Coronary artery (tissue), 2 donors: ENCODE measurements at regions not wholly inside any gene's neighbourhood (a gene's known extent, or its start where the extent isn't known, plus 50 kb on each side); places are given as distances from the start of the nearest gene placed in this dataset.

Experiments used
- DNase-seq: peaks from one replicate; pipeline ENCODE4 v3.0.0-alpha.2; 2017; ENCODE audit warnings: low spot score
- H3K27ac ChIP-seq, 2 donors: fragments of 200-600 bp; sonication (generic); one replicate each; pipeline ENCODE4 v1.5.1; 2016 to 2019
- H3K4me3 ChIP-seq: fragments of 200-600 bp; sonication (generic); 2 replicates; pipeline ENCODE4 v1.5.1; 2016; ENCODE audit warnings: mild to moderate bottlenecking, moderate library complexity
- TF ChIP-seq, protein P1 (sequence below): fragments of 200-600 bp; sonication (generic); IDR thresholded peaks from one replicate; pipeline ENCODE4 v1.5.1; 2019; ENCODE audit warnings: antibody characterized with exemption

DNA sequence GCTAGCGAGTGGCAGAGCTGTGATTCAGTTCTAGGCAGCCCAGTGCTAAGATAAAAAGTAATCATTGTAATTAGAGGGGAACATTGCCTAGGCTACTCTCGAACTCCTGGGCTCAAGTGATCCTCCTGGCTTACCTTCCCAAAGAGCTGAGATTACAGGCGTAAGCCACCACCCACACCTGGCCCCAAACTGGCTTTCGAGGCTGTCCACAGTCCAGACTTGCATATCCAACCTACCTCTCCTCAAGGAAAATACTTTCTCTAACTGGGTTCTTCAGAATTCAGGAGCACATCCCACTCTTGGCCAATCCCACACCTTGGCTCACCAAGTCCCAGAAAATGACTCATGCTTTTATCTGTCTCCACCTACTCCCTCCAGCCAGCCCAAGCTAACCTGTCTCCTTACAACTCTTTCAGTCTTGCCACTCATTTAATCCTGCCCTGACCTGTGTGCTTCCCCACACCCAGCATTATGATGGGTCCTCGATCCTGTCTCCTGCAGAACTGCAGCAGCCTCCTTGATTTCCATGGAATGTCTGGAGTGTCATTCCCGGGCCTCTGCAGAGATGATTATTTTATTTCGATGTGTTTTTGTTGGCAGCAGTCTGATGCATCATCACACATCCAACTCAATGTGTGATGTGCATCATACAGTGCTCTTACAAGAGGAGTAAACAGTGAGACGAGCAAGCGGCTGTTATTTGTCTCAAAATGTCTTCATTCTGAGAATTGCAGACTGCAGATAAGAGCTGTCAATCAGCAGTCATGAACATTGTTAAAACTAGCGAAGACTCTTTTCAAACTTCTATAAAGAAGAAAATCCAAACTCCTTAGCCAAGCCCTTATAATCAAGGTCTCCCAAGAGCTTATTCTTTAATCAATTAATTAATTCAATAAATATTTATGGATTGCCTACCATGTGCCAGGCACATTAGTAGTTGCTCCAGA lies 167.3 kb downstream of the SEC61B start:
- TF ChIP-seq, protein P1, sequence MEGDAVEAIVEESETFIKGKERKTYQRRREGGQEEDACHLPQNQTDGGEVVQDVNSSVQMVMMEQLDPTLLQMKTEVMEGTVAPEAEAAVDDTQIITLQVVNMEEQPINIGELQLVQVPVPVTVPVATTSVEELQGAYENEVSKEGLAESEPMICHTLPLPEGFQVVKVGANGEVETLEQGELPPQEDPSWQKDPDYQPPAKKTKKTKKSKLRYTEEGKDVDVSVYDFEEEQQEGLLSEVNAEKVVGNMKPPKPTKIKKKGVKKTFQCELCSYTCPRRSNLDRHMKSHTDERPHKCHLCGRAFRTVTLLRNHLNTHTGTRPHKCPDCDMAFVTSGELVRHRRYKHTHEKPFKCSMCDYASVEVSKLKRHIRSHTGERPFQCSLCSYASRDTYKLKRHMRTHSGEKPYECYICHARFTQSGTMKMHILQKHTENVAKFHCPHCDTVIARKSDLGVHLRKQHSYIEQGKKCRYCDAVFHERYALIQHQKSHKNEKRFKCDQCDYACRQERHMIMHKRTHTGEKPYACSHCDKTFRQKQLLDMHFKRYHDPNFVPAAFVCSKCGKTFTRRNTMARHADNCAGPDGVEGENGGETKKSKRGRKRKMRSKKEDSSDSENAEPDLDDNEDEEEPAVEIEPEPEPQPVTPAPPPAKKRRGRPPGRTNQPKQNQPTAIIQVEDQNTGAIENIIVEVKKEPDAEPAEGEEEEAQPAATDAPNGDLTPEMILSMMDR, result no peak
- DNase-seq, result no peak
- Histone ChIP-seq H3K4me3 (no peak overlapping the region), H3K27ac (no peak overlapping the region)

DNA sequence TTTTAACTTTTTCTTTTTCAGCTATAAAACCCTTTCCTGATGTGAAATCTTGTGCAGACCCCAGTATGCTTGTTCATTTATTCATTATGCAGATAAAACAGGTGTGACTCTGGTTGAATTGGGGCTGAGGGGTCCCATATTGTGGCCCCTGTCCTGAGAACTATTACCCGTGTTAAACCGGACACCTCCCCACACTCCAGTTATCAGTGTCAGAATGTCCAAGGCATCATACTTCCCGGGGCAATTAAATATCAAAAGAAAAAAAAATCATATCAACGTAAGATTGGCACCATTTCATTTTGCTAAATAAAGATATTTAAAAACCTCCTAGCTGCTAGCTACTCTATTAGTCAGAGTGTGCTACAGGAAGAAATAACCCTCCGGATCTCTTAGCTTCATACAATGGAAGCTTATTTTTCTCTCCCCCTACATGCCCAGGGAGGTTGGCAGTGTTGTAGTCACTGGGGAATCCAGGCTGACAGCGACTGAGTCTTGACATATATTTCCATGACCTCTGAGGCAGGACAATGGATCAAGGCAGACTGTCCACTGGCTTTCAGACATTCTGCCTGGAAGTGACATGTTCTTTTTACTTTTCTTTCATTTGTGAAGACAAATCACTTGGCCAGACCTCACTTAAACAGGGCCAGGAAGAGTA lies 170.0 kb downstream of the SEC61B start:
- no peak for DNase-seq
- no peak overlapping the region for H3K27ac ChIP-seq
- TF ChIP-seq, protein P1, result no peak
- H3K4me3 ChIP-seq, result no peak overlapping the region

GRCh38 chr9:99392986-99393385 lies 170.9 kb downstream of the SEC61B start:
- H3K27ac ChIP-seq, result no peak overlapping the region
- TF ChIP-seq, protein P1, result no peak
- H3K4me3 ChIP-seq, result no peak overlapping the region
- DNase-seq, result no peak

GRCh38 chr9:99393993-99394392 lies 171.9 kb downstream of the SEC61B start:
- TF ChIP-seq, protein P1, result no peak
- DNase-seq, result no peak
- Histone ChIP-seq H3K4me3 (no peak overlapping the region), H3K27ac (no peak overlapping the region)

- TF ChIP-seq, protein P1, result no peak
- Histone ChIP-seq H3K4me3 (no peak overlapping the region), H3K27ac (no peak overlapping the region)
- DNase-seq, result no peak
Measured at GRCh38 chr9:99398241-99398640, 176.2 kb downstream of the SEC61B start.

GRCh38 chr9:99399474-99399873 lies 177.4 kb downstream of the SEC61B start:
- no peak overlapping the region for H3K27ac ChIP-seq
- TF ChIP-seq, protein P1, result no peak
- no peak overlapping the region for H3K4me3 ChIP-seq
- no peak for DNase-seq
